Adrenal gland (tissue), 5 donors: ENCODE measurements at regions not wholly inside any gene's neighbourhood (a gene's known extent, or its start where the extent isn't known, plus 50 kb on each side); places are given as distances from the start of the nearest gene placed in this dataset.
"Not testable (repeated sequence)": the region's sequence is repeated elsewhere in the genome, so short reads cannot be mapped to it uniquely, and the experiment has no call there.

Experiments used
- POLR2A ChIP-seq, 2 donors: fragments of 450-650 bp; IDR thresholded peaks; one replicate each; pipeline ENCODE4 v1.6.1; 2017; ENCODE audit warnings: antibody characterized with exemption in 2 of 2, mild to moderate bottlenecking in 2 of 2, moderate library complexity in 1 of 2
- TF ChIP-seq, protein P1 (sequence below), 6 experiments: fragments of 450-650 bp in 4 of 6; fragments of 200-600 bp in 2 of 6; sonication (generic) in 1 of 6; IDR thresholded peaks; 1 replicate in 5 of 6; 2 replicates in 1 of 6; pipeline versions ENCODE4 v1.5.1 to v1.8.0; 2016 to 2021; ENCODE audit warnings: antibody characterized with exemption in 6 of 6, mild to moderate bottlenecking in 2 of 6, moderate library complexity in 1 of 6
- donor health status: DM: no; HTN: no; CAD: no.

DNA sequence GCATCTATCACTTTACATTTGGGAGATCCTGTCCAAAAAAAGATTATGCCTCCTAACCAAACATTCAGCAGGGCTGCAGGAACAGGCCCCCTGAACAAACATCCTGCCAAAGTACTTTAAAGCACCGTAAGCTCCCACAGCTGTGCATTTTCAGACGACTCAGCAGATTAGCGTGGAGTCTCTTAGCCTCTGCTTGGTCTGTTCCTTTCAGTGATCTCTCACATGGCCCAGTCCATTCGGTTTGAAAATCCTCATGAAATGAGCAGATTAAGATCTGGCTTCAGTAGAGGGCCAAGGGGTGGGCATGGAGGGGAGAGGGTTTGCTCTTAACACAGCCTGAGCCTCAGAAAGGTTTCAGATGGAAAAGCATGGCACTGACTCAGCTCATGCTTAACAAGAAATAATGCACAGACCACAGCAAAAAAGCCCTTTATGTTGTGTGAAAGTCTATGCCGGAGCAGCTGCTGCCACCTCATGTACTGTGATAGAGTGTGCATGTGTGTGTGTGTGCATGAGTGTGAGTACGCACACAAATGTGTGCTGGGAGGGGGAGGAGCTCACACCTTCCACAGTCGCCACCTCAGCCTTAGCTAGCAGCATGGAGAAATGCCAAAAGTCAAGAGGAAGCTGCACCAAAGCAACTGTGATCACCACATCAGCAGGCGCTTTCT, 64.2 kb downstream of the FOXD4L6 start:
- not testable (repeated sequence) for TF ChIP-seq POLR2A (IDR thresholded peaks at IDR 0.05)
- TF ChIP-seq, protein P1, sequence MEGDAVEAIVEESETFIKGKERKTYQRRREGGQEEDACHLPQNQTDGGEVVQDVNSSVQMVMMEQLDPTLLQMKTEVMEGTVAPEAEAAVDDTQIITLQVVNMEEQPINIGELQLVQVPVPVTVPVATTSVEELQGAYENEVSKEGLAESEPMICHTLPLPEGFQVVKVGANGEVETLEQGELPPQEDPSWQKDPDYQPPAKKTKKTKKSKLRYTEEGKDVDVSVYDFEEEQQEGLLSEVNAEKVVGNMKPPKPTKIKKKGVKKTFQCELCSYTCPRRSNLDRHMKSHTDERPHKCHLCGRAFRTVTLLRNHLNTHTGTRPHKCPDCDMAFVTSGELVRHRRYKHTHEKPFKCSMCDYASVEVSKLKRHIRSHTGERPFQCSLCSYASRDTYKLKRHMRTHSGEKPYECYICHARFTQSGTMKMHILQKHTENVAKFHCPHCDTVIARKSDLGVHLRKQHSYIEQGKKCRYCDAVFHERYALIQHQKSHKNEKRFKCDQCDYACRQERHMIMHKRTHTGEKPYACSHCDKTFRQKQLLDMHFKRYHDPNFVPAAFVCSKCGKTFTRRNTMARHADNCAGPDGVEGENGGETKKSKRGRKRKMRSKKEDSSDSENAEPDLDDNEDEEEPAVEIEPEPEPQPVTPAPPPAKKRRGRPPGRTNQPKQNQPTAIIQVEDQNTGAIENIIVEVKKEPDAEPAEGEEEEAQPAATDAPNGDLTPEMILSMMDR (IDR thresholded peaks at IDR 0.05), result not testable (repeated sequence)
